GM18861 (cell line): ENCODE measurements at regions not wholly inside any gene's neighbourhood (a gene's known extent, or its start where the extent isn't known, plus 50 kb on each side); places are given as distances from the start of the nearest gene placed in this dataset.

Experiments
- ATAC-seq: cut with Tn5 transposase; IDR thresholded peaks from one replicate; pipeline ENCODE4 v1.9.1; 2021; ENCODE audit not compliant: unreplicated experiment

DNA sequence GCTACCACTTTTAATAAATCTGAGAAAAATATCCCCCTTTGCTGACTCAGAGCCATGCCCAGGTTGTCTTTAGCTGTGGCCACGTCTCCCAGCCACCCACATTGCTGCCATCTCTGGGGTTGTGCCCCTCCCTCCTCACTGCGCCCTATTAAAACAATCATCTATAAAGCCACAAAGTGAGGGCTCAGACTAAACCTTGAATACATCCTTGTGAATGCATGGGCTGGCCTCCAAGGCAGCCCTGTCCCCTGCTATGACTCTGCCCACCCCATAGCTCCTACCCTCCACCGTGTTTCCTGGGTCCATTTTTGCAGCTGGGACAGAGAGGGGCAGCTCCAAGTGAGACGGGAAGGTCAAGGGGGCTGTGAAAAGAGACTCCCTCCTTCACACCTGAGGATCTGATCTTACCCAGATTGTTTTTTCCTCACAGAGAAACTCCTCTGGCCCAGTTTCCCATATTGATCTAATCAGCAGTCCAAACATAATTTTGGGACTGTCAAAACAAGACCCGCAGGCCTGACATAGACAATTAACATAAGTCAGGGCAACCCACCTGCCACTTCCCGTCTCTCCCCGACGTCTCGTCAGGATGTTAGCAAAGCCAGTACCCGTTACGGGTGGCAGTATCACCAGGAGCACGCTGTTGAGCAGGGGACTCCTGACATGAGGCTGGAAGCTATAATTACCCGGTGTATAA is 199.0 kb downstream of the KATNAL1 start:
- ATAC-seq: no peak

DNA sequence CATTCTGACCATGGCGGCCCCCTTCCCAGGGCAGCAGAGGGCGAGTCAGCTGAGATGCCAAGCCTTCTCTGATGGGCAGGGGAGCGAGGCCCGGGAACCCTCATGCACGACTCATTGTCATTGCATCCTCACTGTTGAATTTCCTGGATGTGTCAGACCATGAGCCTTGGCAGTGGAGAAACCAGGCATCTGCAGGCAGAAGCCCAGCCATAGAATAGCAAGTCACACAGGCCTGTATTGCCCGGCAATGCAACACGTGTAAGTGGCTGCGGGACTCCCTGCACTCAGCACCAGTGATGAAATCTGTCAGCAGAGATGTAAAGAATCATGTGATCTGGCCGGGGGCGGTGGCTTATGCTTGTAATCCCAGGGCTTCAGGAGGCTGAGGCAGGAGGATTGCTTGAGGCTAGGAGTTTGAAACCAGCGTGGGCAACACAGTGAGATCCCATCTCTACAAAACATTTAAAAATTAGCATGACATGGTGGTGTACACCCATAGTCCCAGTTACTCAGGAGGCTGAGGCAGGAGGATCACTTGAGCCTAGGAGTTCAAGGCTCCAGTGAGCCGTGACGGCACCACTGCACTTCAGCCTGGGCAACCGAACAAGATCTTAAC is 199.7 kb downstream of the KATNAL1 start:
- ATAC-seq: no peak

DNA sequence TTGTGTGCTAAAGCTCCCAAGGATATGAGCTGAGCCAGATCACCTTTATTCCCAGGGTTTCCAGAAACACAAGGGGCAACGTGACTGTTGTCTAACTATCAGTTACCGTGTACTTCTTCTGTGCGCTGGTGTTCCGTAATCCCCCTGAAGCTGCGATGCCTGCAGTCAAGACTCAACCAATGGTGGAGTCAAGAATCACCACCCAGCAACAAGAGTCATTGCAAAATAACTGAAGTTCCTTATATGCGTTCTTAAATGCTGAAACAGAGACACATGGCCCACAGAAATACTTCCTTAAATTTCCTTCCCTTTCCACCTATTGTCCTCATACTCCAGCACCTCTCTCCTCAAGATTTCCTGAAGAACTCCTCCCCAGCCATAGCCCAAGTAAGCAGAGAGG is 200.2 kb downstream of the KATNAL1 start:
- ATAC-seq: no peak

GRCh38 chr13:30105381-30105780 is 202.0 kb downstream of the KATNAL1 start:
- ATAC-seq: no peak

DNA sequence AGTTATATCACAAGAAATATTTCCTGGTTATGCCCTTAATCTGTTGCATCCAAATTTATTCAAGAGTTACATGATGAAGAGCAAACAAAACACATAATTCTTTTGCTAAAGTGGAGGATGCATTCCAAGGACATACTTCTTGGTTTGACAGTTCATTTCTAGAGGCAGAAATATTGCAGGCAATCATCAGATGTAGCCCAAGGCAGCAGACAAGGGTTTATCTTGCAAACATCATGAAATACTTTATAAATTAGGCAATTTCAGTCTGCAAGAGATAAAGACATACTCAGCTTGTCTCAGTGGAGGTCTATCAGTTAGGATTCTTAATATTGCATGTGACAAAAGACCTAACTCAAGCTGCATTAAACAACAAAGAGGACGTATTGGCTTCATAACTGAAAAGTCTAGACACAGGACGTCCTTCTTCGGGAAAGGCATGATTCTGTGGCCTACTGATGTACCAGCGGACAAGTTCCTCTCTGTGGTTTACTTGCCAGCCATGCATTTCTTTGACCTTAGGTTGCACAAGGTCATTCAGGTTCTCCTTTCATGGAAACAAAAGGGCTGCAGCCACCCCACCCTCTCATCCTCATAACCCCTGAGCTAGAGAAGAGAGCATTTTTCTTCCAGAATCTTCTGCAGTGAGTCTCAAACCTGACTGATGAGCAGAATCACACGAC is 204.1 kb downstream of the KATNAL1 start:
- ATAC-seq: no peak

GRCh38 chr13:30100226-30100625 is 207.1 kb downstream of the KATNAL1 start:
- no peak for ATAC-seq

DNA sequence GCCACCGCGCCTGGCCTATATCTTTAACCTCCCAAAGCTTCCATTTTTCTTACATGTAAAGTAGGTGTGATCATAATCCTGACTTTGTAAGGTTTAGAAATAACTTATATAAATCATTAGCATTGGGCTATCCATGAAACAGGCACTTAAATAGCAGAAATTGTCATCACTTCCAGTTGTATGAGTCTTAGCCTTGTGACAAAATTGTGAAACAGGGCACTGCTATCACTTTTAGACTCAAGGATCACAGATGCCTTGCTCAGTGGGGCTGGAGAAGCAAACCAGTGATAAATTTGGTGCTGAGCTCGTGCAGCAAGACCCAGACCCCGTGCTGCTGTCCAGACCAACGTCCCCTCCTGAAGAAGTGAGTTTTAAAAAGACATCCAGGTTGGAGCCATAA is 209.7 kb downstream of the KATNAL1 start:
- ATAC-seq: no peak

DNA sequence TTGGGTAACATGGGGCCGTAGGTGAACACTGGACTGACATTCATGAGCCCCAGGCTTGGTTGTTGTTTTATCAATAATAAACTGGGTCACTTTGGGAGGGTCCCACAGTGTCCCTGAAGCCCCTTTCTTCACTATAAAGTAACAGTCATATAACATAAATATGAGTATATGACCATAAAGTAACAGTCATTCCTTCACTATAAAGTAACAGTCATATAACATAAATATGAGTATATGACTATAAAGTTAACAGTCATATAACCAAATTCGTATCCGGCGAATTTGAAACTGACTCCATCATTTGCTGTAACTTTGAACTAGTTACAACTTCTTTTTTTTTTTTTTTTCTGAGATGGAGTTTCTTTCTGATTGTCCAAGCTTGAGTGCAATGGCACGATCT is 210.3 kb downstream of the KATNAL1 start:
- ATAC-seq: no peak

DNA sequence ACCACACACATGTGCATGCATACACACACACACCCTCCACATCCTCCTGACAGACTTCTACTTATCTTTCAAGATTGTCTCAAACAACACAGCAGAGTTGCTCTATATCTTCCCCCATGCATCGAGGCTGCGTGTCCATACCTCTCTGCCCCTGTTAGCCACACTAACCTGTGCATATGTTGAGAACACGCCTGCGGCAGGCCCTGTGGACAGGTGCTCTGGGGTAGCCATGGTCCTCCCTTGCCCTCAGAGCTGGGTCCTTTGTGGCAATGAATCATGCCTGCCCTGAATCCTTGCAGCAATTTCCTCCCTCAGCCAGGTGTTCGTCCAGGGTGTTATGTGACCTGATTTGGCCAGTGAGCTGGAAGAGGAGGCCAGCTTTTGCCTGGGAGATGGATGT is 213.3 kb downstream of the KATNAL1 start:
- no peak for ATAC-seq

DNA sequence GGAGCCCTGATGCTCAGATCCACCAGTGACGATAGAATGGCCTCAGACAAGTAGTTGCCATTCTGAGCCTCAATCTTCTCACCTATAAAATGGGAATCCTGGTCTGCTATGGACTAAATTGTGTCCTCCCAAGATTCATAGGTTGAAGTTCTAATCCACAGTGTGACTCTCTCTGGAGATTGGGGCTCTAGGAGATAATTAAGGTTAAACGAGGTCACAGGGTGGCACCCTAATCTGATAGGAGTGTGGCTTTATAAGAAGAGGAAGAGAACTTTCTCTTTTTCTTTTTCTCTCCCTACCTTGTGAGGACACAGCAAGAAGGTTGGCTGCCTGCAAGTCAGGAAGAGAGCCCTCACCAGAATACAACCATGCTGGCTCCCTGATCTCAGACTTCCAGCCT is 214.1 kb downstream of the KATNAL1 start:
- no peak for ATAC-seq

GRCh38 chr13:30091691-30092090 is 215.7 kb downstream of the KATNAL1 start:
- ATAC-seq: no peak

- ATAC-seq: no peak
Observed at GRCh38 chr13:30091035-30091434, 216.3 kb downstream of the KATNAL1 start.

DNA sequence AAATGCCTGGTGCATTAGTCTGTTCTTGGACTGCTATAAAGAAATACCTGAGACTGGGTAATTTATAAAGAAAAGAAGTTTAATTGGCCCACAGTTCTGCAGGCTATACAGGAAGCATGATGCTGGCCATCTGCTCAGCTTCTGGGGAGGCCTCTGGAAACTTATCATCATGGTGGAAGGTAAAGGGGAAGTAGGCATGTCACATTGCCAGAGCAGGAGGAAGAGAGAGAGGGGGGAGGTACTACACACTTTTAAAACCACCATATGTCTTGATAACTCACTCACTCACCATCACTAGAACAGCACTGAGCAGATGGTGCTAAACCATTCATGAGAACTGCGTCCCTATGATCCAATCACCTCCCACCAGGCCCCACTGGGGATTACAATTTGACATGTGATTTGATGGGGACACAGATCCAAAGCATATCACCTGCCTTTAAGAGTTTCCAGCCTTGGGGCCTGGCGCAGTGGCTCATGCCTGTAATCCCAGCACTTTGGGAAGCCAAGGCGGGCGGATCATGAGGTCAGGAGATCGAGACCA is 219.0 kb downstream of the KATNAL1 start:
- no peak for ATAC-seq

DNA sequence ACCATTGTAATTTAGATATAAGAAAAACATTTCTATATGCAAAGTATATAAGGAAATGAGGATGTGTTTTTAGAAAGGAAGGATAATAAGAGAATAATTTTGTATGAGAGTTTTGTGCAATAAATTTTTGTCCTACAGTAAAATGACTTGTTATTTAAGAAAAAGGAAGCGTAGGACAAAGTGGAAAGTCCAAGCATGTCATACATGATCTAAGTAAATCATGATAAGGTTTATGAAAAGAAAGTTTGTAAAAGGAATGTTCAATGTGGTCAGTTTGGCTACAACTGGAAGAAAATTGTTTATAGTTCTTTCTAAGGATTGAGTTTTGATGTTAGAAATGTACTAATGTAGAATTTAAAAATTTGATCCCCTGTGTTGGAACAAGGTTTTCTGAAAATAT is 222.3 kb downstream of the KATNAL1 start:
- no peak for ATAC-seq

DNA sequence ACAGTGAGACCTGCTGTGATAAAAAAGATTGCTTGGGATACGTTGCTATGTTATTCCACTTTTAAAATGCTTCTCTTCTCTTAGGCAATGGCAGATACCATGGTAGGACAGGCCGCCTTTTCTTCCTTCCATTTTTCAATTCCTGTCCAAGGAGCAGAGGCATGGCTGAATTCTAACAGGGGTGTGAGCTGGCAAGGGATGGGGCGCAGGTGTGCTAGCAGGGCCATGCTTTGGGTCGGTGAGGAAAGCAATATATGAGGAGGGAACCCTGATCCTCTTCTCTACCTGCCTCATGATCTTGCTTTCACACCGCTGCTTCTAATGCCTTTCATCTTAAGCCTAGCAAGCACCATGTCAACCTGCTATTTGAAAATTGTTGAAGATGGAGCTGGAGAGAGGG is 225.0 kb downstream of the KATNAL1 start:
- ATAC-seq: no peak

GRCh38 chr13:30081331-30081730 is 226.0 kb downstream of the KATNAL1 start:
- no peak for ATAC-seq

- no peak for ATAC-seq
Observed at GRCh38 chr13:30079501-30079900, 227.8 kb downstream of the KATNAL1 start.

GRCh38 chr13:30078059-30078458 is 227.6 kb upstream of the UBL3 start:
- ATAC-seq: no peak

DNA sequence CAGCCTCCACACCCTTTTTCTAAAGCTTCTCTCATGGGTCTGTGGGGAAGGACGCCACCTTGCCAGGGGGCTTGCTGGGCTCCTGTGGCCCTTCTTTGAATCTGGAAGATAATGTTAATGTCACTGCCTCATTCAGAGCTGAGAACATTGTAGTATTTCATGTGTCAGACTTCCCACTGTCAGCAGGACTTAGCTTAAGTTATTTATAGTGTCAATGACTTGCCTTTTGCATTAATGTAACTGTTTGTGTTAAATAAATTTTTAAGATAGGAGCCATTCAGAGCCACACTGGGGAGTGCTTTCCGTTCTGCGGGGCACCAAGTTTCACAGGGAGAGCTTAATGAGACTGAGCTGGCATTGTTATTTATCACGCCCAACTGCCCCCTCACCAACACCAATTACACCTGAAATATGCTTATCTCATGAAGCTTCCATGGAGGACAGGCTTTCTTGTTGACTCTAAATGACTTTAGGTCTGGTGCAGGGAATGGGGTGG is 226.9 kb upstream of the UBL3 start:
- ATAC-seq: no peak

GRCh38 chr13:30074955-30075614 is 224.7 kb upstream of the UBL3 start:
- no peak for ATAC-seq

GRCh38 chr13:30074431-30074830 is 224.0 kb upstream of the UBL3 start:
- ATAC-seq: no peak
